DOHH2 (cell line): ENCODE measurements at regions not wholly inside any gene's neighbourhood (a gene's known extent, or its start where the extent isn't known, plus 50 kb on each side); places are given as distances from the start of the nearest gene placed in this dataset.

Experiments
- H3F3A ChIP-seq: fragments of 200-600 bp; sonication (generic), shearing (Covaris generic); 2 replicates; pipeline ENCODE4 v1.6.0; 2016; ENCODE audit warnings: antibody characterized with exemption, mild to moderate bottlenecking; ENCODE audit not compliant: control insufficient read depth, insufficient read depth
- H3K27ac ChIP-seq: fragments of 200-600 bp; sonication (generic); 2 replicates; pipeline ENCODE4 v1.5.1; 2014; ENCODE audit warnings: low read depth, mild to moderate bottlenecking, low read length, moderate library complexity
- H3K27me3 ChIP-seq: fragments of 200-600 bp; sonication (generic); 2 replicates; pipeline ENCODE4 v1.6.1; 2014; ENCODE audit warnings: mild to moderate bottlenecking, low read length, mixed read lengths; ENCODE audit not compliant: control insufficient read depth
- H3K36me3 ChIP-seq: fragments of 200-600 bp; sonication (generic); 2 replicates; pipeline ENCODE4 v1.6.1; 2014; ENCODE audit warnings: mild to moderate bottlenecking, low read length, moderate library complexity, mixed read lengths; ENCODE audit not compliant: control insufficient read depth
- H3K4me1 ChIP-seq: fragments of 200-600 bp; sonication (generic); 2 replicates; pipeline ENCODE4 v1.6.1; 2014; ENCODE audit warnings: mild to moderate bottlenecking, low read length, mixed read lengths; ENCODE audit not compliant: control insufficient read depth
- H3K4me2 ChIP-seq: fragments of 200-600 bp; sonication (generic); 2 replicates; pipeline ENCODE4 v1.6.0; 2014; ENCODE audit warnings: mild to moderate bottlenecking, low read length, moderate library complexity
- H3K4me3 ChIP-seq: fragments of 200-600 bp; sonication (generic); 2 replicates; pipeline ENCODE4 v1.5.1; 2014; ENCODE audit warnings: mild to moderate bottlenecking, low read length, mixed read lengths
- H3K79me2 ChIP-seq: fragments of 200-600 bp; sonication (generic); 2 replicates; pipeline ENCODE4 v1.6.1; 2014; ENCODE audit warnings: mild to moderate bottlenecking, low read length, mixed read lengths; ENCODE audit not compliant: control insufficient read depth
- H3K9me2 ChIP-seq: fragments of 200-600 bp; sonication (generic); replicated peaks from 2 replicates; pipeline ENCODE4 v1.6.1; 2014; ENCODE audit warnings: mild to moderate bottlenecking, low read length, mixed read lengths; ENCODE audit not compliant: control insufficient read depth
- H3K9me3 ChIP-seq: fragments of 200-600 bp; sonication (generic); 2 replicates; pipeline ENCODE4 v1.6.1; 2014; ENCODE audit warnings: antibody characterized with exemption, low read length, mixed read lengths; ENCODE audit not compliant: control insufficient read depth, insufficient read depth
- H4K20me1 ChIP-seq: fragments of 200-600 bp; sonication (generic); 2 replicates; pipeline ENCODE4 v1.6.0; 2014; ENCODE audit warnings: low read depth, mild to moderate bottlenecking, antibody characterized with exemption, low read length, moderate library complexity; ENCODE audit not compliant: control insufficient read depth, insufficient read depth
- CTCF ChIP-seq: fragments of 200-600 bp; sonication (generic); IDR thresholded peaks from one replicate; pipeline ENCODE4 v1.5.1; 2014; ENCODE audit warnings: antibody characterized with exemption, mild to moderate bottlenecking, low read depth, low read length; ENCODE audit not compliant: poor library complexity, severe bottlenecking
- EZH2phosphoT487 ChIP-seq: fragments of 200-600 bp; sonication (generic); IDR thresholded peaks from 2 replicates; pipeline ENCODE4 v1.6.1; 2017; ENCODE audit warnings: borderline replicate concordance, mild to moderate bottlenecking, antibody characterized with exemption, low read length, moderate library complexity, mixed read lengths

GRCh38 chr6:93970684-93971083 lies 551.3 kb upstream of the EPHA7 start:
- no peaks in the 10 kb centered on the region for H3F3A ChIP-seq
- no peaks in the 10 kb centered on the region for H3K27me3 ChIP-seq
- no peaks in the 10 kb centered on the region for H3K36me3 ChIP-seq
- no peaks in the 10 kb centered on the region for H3K9me3 ChIP-seq
- H3K27ac ChIP-seq, result no peak overlapping the region
- H3K4me2 ChIP-seq, result no peak overlapping the region
- H3K9me2 ChIP-seq, result no peaks in the 10 kb centered on the region; the same call in 1 of the 2 replicates
- no peaks in the 10 kb centered on the region for H3K79me2 ChIP-seq
- no peak for TF ChIP-seq EZH2phosphoT487
- no peak for TF ChIP-seq CTCF
- H3K4me3 ChIP-seq, result no peak overlapping the region
- H4K20me1 ChIP-seq, result no peaks in the 10 kb centered on the region
- no peaks in the 10 kb centered on the region for H3K4me1 ChIP-seq

- H3K79me2 ChIP-seq, result no peaks in the 10 kb centered on the region
- H3K9me3 ChIP-seq, result no peaks in the 10 kb centered on the region
- no peak overlapping the region for H3K4me3 ChIP-seq
- H3K36me3 ChIP-seq, result no peaks in the 10 kb centered on the region
- H4K20me1 ChIP-seq, result no peaks in the 10 kb centered on the region
- no peaks in the 10 kb centered on the region for H3K27me3 ChIP-seq
- no peaks in the 10 kb centered on the region for H3F3A ChIP-seq
- H3K27ac ChIP-seq, result no peak overlapping the region
- H3K4me1 ChIP-seq, result no peaks in the 10 kb centered on the region
- TF ChIP-seq CTCF (no peak), EZH2phosphoT487 (no peak)
- H3K4me2 ChIP-seq, result no peak overlapping the region
- no peaks in the 10 kb centered on the region; the same call in 1 of the 2 replicates for H3K9me2 ChIP-seq
These were observed 548.8 kb upstream of the EPHA7 start for GRCh38 chr6:93968126-93968525.

- Histone ChIP-seq H3K36me3 (no peaks in the 10 kb centered on the region), H3F3A (no peaks in the 10 kb centered on the region), H3K4me2 (no peak overlapping the region), H3K9me2 (no peaks in the 10 kb centered on the region), H3K27ac (no peak overlapping the region), H3K27me3 (no peaks in the 10 kb centered on the region), H3K79me2 (no peaks in the 10 kb centered on the region), H4K20me1 (no peaks in the 10 kb centered on the region), H3K4me1 (no peaks in the 10 kb centered on the region), H3K9me3 (no peaks in the 10 kb centered on the region), H3K4me3 (no peak overlapping the region)
- no peak for TF ChIP-seq EZH2phosphoT487
- TF ChIP-seq CTCF, result no peak
These were observed 545.6 kb upstream of the EPHA7 start for GRCh38 chr6:93964926-93965325.

- Histone ChIP-seq H3F3A (no peaks in the 10 kb centered on the region), H3K27me3 (no peaks in the 10 kb centered on the region), H3K4me2 (no peak overlapping the region), H3K27ac (no peak overlapping the region), H3K9me3 (no peaks in the 10 kb centered on the region), H4K20me1 (no peaks in the 10 kb centered on the region), H3K4me3 (no peak overlapping the region), H3K4me1 (no peaks in the 10 kb centered on the region), H3K9me2 (no peaks in the 10 kb centered on the region), H3K79me2 (no peaks in the 10 kb centered on the region), H3K36me3 (no peaks in the 10 kb centered on the region)
- TF ChIP-seq CTCF, result no peak
- no peak for TF ChIP-seq EZH2phosphoT487
These were observed 545.0 kb upstream of the EPHA7 start for GRCh38 chr6:93964321-93964720.
